K562 (cell line): ENCODE measurements at regions not wholly inside any gene's neighbourhood (a gene's known extent, or its start where the extent isn't known, plus 50 kb on each side); places are given as distances from the start of the nearest gene placed in this dataset.

ENCODE experiments used
- ATAC-seq: fragments of 200-7000 bp; cut with Tn5 transposase; 3 replicates; pipeline ENCODE4 v1.9.1; 2020; ENCODE audit warnings: moderate library complexity
- BruUV-seq: library from RNA; stranded (reverse); fragments of 400-500 nt; replicated peaks from 2 replicates; lab custom pipeline; 2021; lab: Mats Ljungman, UMichigan
- CTCF ChIA-PET: fragments of 300-600 bp; formaldehyde crosslinking; extraction: SDS; loops from one replicate; lab custom pipeline; 2021; ENCODE audit warnings: low intra/inter-chr PET ratio; lab: Yijun Ruan, JAX
- POLR2A ChIA-PET: fragments of 300-600, 350-650 bp; sonication (Branson Sonifier 250); formaldehyde crosslinking; extraction: SDS; loops from one replicate; lab custom pipeline; 2021; ENCODE audit warnings: antibody characterized with exemption, inconsistent platforms; lab: Yijun Ruan, JAX
- DNase-seq, 4 experiments: peaks; one replicate each; pipeline versions ENCODE4 v3.0.0 to v3.0.0-alpha.2; 2011 to 2018; ENCODE audit warnings: low spot score in 3 of 4, mixed read lengths in 3 of 4; ENCODE audit errors: extremely low read depth in 1 of 4
- FAIRE-seq: peaks from 2 replicates; lab custom pipeline; 2011; peaks lifted over from hg19 to GRCh38; lab: Jason Lieb, UNC
- H2AFZ ChIP-seq: 2 replicates; pipeline ENCODE4 v1.6.0; 2011; ENCODE audit warnings: low read depth, low read length, control low read depth, inconsistent platforms
- H3K27ac ChIP-seq: fragments of 200-600 bp; 3 replicates; pipeline ENCODE4 v1.8.0; 2011; ENCODE audit warnings: low read depth, mild to moderate bottlenecking, control low read depth, inconsistent platforms, low read length, moderate library complexity, mixed read lengths; ENCODE audit errors: extremely low read depth
- H3K27me3 ChIP-seq, 2 experiments: fragments of 300-600 bp in 1 of 2; 2 replicates in 1 of 2; 3 replicates in 1 of 2; pipeline versions ENCODE4 v1.6.0 to v1.8.0; 2011; ENCODE audit warnings: inconsistent platforms in 2 of 2, low read length in 2 of 2, mild to moderate bottlenecking in 1 of 2, mixed read lengths in 1 of 2, moderate library complexity in 1 of 2; ENCODE audit not compliant: control insufficient read depth in 2 of 2, insufficient read depth in 2 of 2
- H3K36me3 ChIP-seq: fragments of 300-600 bp; 3 replicates; pipeline ENCODE4 v1.8.0; 2011; ENCODE audit warnings: mild to moderate bottlenecking, low read length, inconsistent platforms; ENCODE audit not compliant: control insufficient read depth, insufficient read depth
- H3K4me1 ChIP-seq, 2 experiments: fragments of 200-600 bp in 1 of 2; replicated peaks in 1 of 2; 2 replicates in 1 of 2; 3 replicates in 1 of 2; pipeline versions ENCODE4 v1.5.1 to v1.8.0; 2011; ENCODE audit warnings: inconsistent platforms in 2 of 2, low read length in 2 of 2, mild to moderate bottlenecking in 1 of 2, mixed read lengths in 1 of 2, moderate library complexity in 1 of 2; ENCODE audit not compliant: control insufficient read depth in 2 of 2, insufficient read depth in 2 of 2
- H3K4me2 ChIP-seq: 2 replicates; pipeline ENCODE4 v1.6.1; 2011; ENCODE audit warnings: low read length, control low read depth, inconsistent platforms, mixed read lengths; ENCODE audit not compliant: insufficient read depth
- H3K4me3 ChIP-seq: fragments of 200-600 bp; sonication (generic), shearing (Covaris generic); 2 replicates; pipeline ENCODE4 v1.5.1; 2016; ENCODE audit warnings: control low read depth, inconsistent platforms
- H3K79me2 ChIP-seq: fragments of 200-600 bp; 3 replicates; pipeline ENCODE4 v1.8.0; 2011; ENCODE audit warnings: low read length, inconsistent platforms; ENCODE audit not compliant: control insufficient read depth, insufficient read depth
- H3K9ac ChIP-seq, 2 experiments: 2 replicates each; pipeline versions ENCODE4 v1.6.0 to v1.6.1; 2011; ENCODE audit warnings: low read depth in 2 of 2, low read length in 2 of 2, control low read depth in 1 of 2, inconsistent platforms in 1 of 2, mild to moderate bottlenecking in 1 of 2, mixed read lengths in 1 of 2; ENCODE audit not compliant: insufficient read depth in 1 of 2
- H3K9me1 ChIP-seq: one replicate; pipeline ENCODE4 v1.6.0; 2011; ENCODE audit warnings: inconsistent platforms, mild to moderate bottlenecking, low read length, moderate library complexity; ENCODE audit not compliant: control insufficient read depth, insufficient read depth
- H3K9me3 ChIP-seq: replicated peaks from 2 replicates; pipeline ENCODE4 v1.5.1; 2011; ENCODE audit warnings: low read depth, low read length, inconsistent platforms; ENCODE audit not compliant: control insufficient read depth, insufficient read depth
- H4K20me1 ChIP-seq: replicated peaks from 2 replicates; pipeline ENCODE4 v1.6.1; 2011; ENCODE audit warnings: low read length, inconsistent platforms, mixed read lengths; ENCODE audit not compliant: control insufficient read depth, insufficient read depth
- BHLHE40 ChIP-seq: IDR thresholded peaks from 2 replicates; pipeline ENCODE4 v1.6.1; 2011; ENCODE audit warnings: low read length, improper control_type of control experiment
- C11orf30 ChIP-seq: fragments of 450-650 bp; IDR thresholded peaks from 2 replicates; pipeline ENCODE4 v1.6.1; 2016; ENCODE audit warnings: low read depth, mild to moderate bottlenecking
- CHD2 ChIP-seq: IDR thresholded peaks from 2 replicates; pipeline ENCODE4 v1.6.1; 2011; ENCODE audit warnings: low read depth, low read length
- CLOCK ChIP-seq: fragments of 250-450 bp; sonication (Bioruptor Pico); IDR thresholded peaks from 2 replicates; pipeline ENCODE4 v1.4.0; 2020; ENCODE audit warnings: mild to moderate bottlenecking, moderate library complexity, borderline replicate concordance
- DIDO1 ChIP-seq: fragments of 450-650 bp; IDR thresholded peaks from 2 replicates; pipeline ENCODE4 v1.6.1; 2016; ENCODE audit warnings: low read depth, missing biosample characterization, missing genetic modification characterization
- DPF2 ChIP-seq: fragments of 450-650 bp; IDR thresholded peaks from 2 replicates; pipeline ENCODE4 v1.6.1; 2016
- HINFP ChIP-seq: fragments of 450-650 bp; conservative IDR thresholded peaks from 2 replicates; pipeline ENCODE4 v1.6.1; 2016; ENCODE audit warnings: missing genetic modification characterization, low read depth, mild to moderate bottlenecking, control low read depth, missing compliant biosample characterization
- RFX1 ChIP-seq: fragments of 450-650 bp; IDR thresholded peaks from 2 replicates; pipeline ENCODE4 v1.6.1; 2016; ENCODE audit warnings: mild to moderate bottlenecking, moderate library complexity
- ZBED1 ChIP-seq: IDR thresholded peaks from 2 replicates; pipeline ENCODE4 v1.6.1; 2014
- ZEB2 ChIP-seq: fragments of 450-650 bp; IDR thresholded peaks from 2 replicates; pipeline ENCODE4 v1.6.1; 2016
- ZNF140 ChIP-seq: fragments of 250-450 bp; sonication (Bioruptor Pico); IDR thresholded peaks from 2 replicates; pipeline ENCODE4 v1.8.0; 2021; ENCODE audit warnings: moderate library complexity, mild to moderate bottlenecking, inconsistent platforms
- ZNF316 ChIP-seq: fragments of 450-650 bp; IDR thresholded peaks from 2 replicates; pipeline ENCODE4 v1.6.1; 2016
- ZNF639 ChIP-seq, 2 experiments: fragments of 200-800 bp in 1 of 2; sonication (Bioruptor generic) in 1 of 2; sonication (generic) in 1 of 2; formaldehyde crosslinking in 1 of 2; IDR thresholded peaks in 1 of 2; conservative IDR thresholded peaks in 1 of 2; 2 replicates each; pipeline versions ENCODE4 v1.5.0 to v1.6.1; 2016 to 2020; ENCODE audit warnings: missing compliant biosample characterization in 1 of 2, missing genetic modification characterization in 1 of 2, missing genetic modification reagents in 1 of 2
- ZSCAN29 ChIP-seq: fragments of 450-650 bp; IDR thresholded peaks from 2 replicates; pipeline ENCODE4 v1.6.1; 2017
- WGBS: fragments of 100-300 bp; shearing (Covaris generic); methylation state at CpG from one replicate; pipeline ENCODE4 v1.1.6; 2016; ENCODE audit warnings: low coverage, mixed read lengths; ENCODE audit not compliant: insufficient coverage; ENCODE audit errors: missing lambda C conversion rate; 5-methylcytosine and 5-hydroxymethylcytosine counted together
- in situ Hi-C: fragments of 300-500 bp; cut with MboI; formaldehyde crosslinking; loops from 4 replicates; pipeline ENCODE4 v1.15.0; 2018; ENCODE audit warnings: inconsistent platforms, mixed read lengths
- intact Hi-C: fragments of 100-400 bp; cut with micrococcal nuclease; formaldehyde crosslinking; loops from 2 replicates; pipeline ENCODE4 v1.14.2; 2022

- Histone ChIP-seq H3K4me3 (no peak overlapping the region), H3K9me3 (no peaks in the 10 kb centered on the region), H3K4me1 (no peaks in the 10 kb centered on the region), H3K4me2 (no peak overlapping the region), H3K36me3 (no peaks in the 10 kb centered on the region), H2AFZ (no peak overlapping the region), H3K27me3 (no peaks in the 10 kb centered on the region), H4K20me1 (no peaks in the 10 kb centered on the region), H3K27ac (no peak overlapping the region), H3K9ac (no peak overlapping the region), H3K79me2 (no peaks in the 10 kb centered on the region), H3K9me1 (no peaks in the 10 kb centered on the region)
- DNase-seq (no peak), FAIRE-seq (no peak), ATAC-seq (no peak)
- in situ Hi-C loops = no loop called here
- ChIA-PET POLR2A (no interaction called here), CTCF (no interaction called here)
- intact Hi-C loops = no loop called here
- BruUV-seq = no TSS peak
- 0% methylated on average over 1 of the region's 1 CpG for WGBS
- TF ChIP-seq DIDO1 (tag) = no peak
- no peak for TF ChIP-seq ZSCAN29
These were observed 129.4 kb upstream of the ARSJ start for GRCh38 chr4:114108869-114109268.

GRCh38 chr4:114109776-114110175, 130.3 kb upstream of the ARSJ start:
- Histone ChIP-seq H3K27ac (no peak overlapping the region), H4K20me1 (no peaks in the 10 kb centered on the region), H3K79me2 (no peaks in the 10 kb centered on the region), H3K9me1 (no peaks in the 10 kb centered on the region), H3K4me1 (no peaks in the 10 kb centered on the region), H3K36me3 (no peaks in the 10 kb centered on the region), H2AFZ (no peak overlapping the region), H3K4me3 (no peak overlapping the region), H3K9me3 (no peaks in the 10 kb centered on the region), H3K4me2 (no peak overlapping the region), H3K27me3 (no peaks in the 10 kb centered on the region), H3K9ac (no peak overlapping the region)
- CTCF ChIA-PET = no interaction called here
- no TSS peak for BruUV-seq
- ATAC-seq (no peak), FAIRE-seq (no peak), DNase-seq (no peak)
- in situ Hi-C loops (no loop called here), intact Hi-C loops (no loop called here)
- POLR2A ChIA-PET = no interaction called here
- WGBS = 0% methylated on average over 1 of the region's 1 CpG
- TF ChIP-seq ZNF140 (CRISPR knock-in tag) (no peak), BHLHE40 (no peak), ZEB2 (no peak), C11orf30 (no peak), ZNF639 (CRISPR knock-in tag; conservative IDR thresholded peaks at IDR 0.05 in 1 of 2, IDR thresholded peaks at IDR 0.05 in 1 of 2) (no peak), CHD2 (no peak), CLOCK (CRISPR knock-in tag) (no peak), HINFP (tag) (no peak), DPF2 (no peak), ZBED1 (no peak), RFX1 (no peak), ZNF316 (no peak)
